ENCODE measurements at regions not wholly inside any gene's neighbourhood (a gene's known extent, or its start where the extent isn't known, plus 50 kb on each side); places are given as distances from the start of the nearest gene placed in this dataset.

- TF ChIP-seq HMGXB4 (CRISPR knock-in tag; IDR thresholded peaks at IDR 0.05; ENCODE audit: borderline replicate concordance): no peak
- no peak for TF ChIP-seq RNF2 (IDR thresholded peaks at IDR 0.05; ENCODE audit: borderline replicate concordance, low read depth)
- TF ChIP-seq MYC (IDR thresholded peaks at IDR 0.05; ENCODE audit: borderline replicate concordance, low read length): no peak
Observed at GRCh38 chr10:109173937-109174336, 749.4 kb downstream of the XPNPEP1 start (continued).

GRCh38 chr10:109173121-109173520 lies 750.2 kb downstream of the XPNPEP1 start:
- no peak for ATAC-seq
- ChIA-PET CTCF (no interaction called here), POLR2A (no interaction called here)
- Histone ChIP-seq H3K4me1 (no peaks in the 10 kb centered on the region), H3K9me3 (no peaks in the 10 kb centered on the region; the same call in 2 of the 3 replicates), H3K27ac (no peak overlapping the region), H3K4me2 (no peak overlapping the region), H3K4me3 (no peak overlapping the region)
- no peak for DNase-seq (ENCODE audit: low read depth in 1 of 2, low spot score in 1 of 2)
- WGBS (ENCODE audit: missing lambda C conversion rate): 0% methylated on average over 2 of the region's 2 CpGs
- TF ChIP-seq CHD2 (IDR thresholded peaks at IDR 0.05; ENCODE audit: low read length, partially characterized antibody) (no peak), REST (IDR thresholded peaks at IDR 0.05) (no peak), TFCP2L1 (CRISPR knock-in tag; IDR thresholded peaks at IDR 0.05) (no peak), FOSB (CRISPR knock-in tag; IDR thresholded peaks at IDR 0.05) (no peak), ZSCAN20 (CRISPR knock-in tag; IDR thresholded peaks at IDR 0.05) (no peak), HEYL (CRISPR knock-in tag; IDR thresholded peaks at IDR 0.05) (no peak), EP300 (IDR thresholded peaks at IDR 0.05) (no peak), TP53 (CRISPR knock-in tag; IDR thresholded peaks at IDR 0.05) (no peak), MAX (IDR thresholded peaks at IDR 0.05) (no peak), E2F6 (IDR thresholded peaks at IDR 0.05; ENCODE audit: borderline replicate concordance, low read depth) (no peak), ZNF302 (CRISPR knock-in tag; IDR thresholded peaks at IDR 0.05) (no peak), CTCF (IDR thresholded peaks at IDR 0.05) (no peak), FOXS1 (CRISPR knock-in tag; IDR thresholded peaks at IDR 0.05) (no peak), HES2 (IDR thresholded peaks at IDR 0.05) (no peak), HOXA7 (CRISPR knock-in tag; IDR thresholded peaks at IDR 0.05) (no peak), NPAS2 (CRISPR knock-in tag; IDR thresholded peaks at IDR 0.05; ENCODE audit: borderline replicate concordance) (no peak), MYC (IDR thresholded peaks at IDR 0.05; ENCODE audit: borderline replicate concordance, low read length) (no peak), BCL3 (IDR thresholded peaks at IDR 0.05) (no peak), RCOR1 (IDR thresholded peaks at IDR 0.05; ENCODE audit: low read depth, low read length) (no peak)
- FAIRE-seq: no peak
